ENCODE measurements at regions not wholly inside any gene's neighbourhood (a gene's known extent, or its start where the extent isn't known, plus 50 kb on each side); places are given as distances from the start of the nearest gene placed in this dataset.

DNA sequence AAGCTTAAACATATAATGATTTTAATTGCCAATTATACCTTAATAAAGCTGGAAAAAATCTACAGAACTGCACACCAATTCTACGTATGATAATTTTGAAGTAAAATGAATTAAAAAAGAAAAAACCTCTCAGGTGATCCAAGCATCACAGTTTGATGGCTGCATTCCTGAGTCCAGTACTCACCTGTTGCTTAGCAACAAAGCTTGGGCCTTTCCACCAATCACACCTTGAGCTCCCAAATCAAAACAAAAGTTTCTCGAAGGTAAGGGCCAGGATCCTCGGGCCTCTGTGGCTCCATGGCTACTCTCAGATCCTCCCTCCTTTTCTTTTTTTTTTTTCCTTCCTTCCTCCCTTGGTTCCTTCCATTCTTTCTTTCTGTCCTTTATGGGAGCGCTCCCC, 137.2 kb upstream of the PCBD1 start:
- no peak for DNase-seq

DNA sequence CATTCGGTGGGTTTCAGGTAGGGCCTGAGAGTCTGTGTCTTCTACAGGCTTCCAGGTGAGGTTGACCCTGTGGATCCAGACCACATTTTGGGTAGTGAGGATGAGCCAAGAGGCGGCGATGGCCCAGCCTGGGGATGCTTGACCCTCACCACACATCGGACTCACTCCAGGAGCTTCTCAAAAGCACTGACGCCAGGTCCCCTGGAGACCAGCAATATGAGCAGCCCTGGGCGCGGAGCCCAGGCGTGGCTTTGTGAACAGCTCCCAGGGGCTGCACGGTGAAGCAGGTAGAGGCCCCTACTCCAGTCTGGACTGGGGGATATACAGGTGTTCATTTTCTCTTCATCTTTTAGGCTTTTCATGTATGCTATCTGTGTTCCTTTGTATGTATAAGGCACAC, 139.7 kb upstream of the PCBD1 start:
- no peak for DNase-seq

GRCh38 chr10:71029411-71029892, 141.1 kb upstream of the PCBD1 start:
- no peak for DNase-seq

GRCh38 chr10:71029907-71030306, 141.5 kb upstream of the PCBD1 start:
- DNase-seq = no peak

GRCh38 chr10:71031026-71031425, 142.7 kb upstream of the PCBD1 start:
- no peak for DNase-seq

- no peak for DNase-seq
Observed at GRCh38 chr10:71031603-71032002, 143.2 kb upstream of the PCBD1 start.

DNA sequence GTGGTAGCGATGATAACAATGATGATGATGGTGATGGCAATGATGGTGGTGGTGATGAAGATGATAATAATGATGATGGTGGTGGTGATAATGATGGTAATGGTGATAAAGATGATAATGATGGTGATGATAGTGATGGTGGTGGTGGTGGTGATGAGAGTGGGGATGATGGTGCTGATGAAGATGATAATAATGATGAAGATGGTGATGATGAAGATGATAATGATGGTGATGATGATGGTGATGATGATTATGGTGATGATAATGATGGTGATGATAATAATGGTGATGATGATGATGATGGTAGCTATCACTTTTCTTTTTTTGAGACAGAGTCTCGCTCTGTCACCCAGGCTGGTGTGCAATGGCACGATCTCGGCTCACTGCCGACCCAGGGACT, 144.5 kb upstream of the PCBD1 start:
- DNase-seq = no peak

- no peak for DNase-seq
Observed at GRCh38 chr10:71033396-71033980, 145.1 kb upstream of the PCBD1 start.

DNA sequence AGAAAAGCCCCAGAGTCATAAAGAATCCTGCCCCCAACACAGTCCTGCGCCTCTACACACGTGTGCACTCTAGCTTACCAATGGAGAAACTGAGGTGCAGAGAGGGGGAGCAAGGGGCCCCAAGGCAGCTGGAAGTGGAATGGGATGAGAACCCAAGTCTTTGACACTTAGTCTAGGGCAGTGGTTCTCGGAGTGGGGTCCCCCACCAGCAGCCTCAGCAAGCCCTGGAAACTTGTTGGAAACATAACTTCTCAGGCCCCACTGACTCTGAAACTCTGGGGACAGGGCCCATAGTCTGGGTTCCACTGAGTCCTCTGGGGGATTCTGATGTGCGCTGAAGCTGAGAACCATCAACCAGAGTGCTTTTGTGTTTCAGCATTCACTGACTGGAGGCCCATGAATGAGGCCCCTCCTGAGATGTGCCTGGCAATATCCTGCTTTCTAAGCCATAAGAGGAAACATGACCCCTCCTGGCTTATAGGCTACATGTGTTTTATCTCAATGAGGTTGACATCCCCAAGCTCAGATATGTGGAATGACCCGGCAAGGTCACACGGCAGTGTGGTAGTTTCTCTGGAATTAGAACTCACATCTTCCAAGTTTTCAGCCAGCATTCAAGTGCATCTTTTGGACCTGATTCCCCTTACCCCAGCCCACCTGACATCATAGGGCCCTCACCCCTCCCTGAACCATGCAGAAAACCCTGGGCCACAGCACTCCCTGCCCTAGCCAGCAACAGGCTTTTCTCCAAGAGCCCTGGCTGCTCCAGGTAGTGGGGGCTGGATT, 147.3 kb upstream of the PCBD1 start:
- no peak for DNase-seq

- no peak for DNase-seq
Observed at GRCh38 chr10:71036297-71036966, 148.1 kb upstream of the PCBD1 start.

DNA sequence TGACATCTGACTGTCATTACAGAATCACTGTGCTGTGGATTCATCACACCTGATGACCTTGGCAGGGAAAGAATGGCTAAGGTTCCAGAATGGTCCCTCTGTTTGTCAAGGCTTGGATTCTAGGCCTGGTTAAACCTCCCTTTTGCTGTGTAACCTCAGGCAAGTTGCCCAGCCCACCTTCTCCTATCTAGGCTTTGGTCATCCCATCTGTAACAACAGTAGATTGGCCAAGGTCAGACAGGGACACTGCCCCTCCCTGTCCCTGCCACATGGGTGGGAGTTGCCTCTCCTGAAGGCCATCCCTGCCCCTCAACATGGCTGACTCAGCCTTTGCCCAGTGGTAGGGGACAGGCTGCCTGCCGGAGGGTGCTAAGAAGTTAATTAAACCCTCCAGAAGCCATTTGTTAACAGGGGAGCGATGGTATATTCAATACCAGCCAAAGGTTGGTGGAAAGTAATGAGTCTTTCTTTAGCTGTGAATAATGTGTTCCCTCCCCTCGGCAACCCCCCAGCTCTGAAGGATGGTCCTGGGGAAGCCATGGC, 149.8 kb upstream of the PCBD1 start:
- no peak for DNase-seq

- no peak for DNase-seq
Observed at GRCh38 chr10:71038921-71039320, 150.6 kb upstream of the PCBD1 start.

- no peak for DNase-seq
Observed at GRCh38 chr10:71039551-71039950, 151.2 kb upstream of the PCBD1 start.

DNA sequence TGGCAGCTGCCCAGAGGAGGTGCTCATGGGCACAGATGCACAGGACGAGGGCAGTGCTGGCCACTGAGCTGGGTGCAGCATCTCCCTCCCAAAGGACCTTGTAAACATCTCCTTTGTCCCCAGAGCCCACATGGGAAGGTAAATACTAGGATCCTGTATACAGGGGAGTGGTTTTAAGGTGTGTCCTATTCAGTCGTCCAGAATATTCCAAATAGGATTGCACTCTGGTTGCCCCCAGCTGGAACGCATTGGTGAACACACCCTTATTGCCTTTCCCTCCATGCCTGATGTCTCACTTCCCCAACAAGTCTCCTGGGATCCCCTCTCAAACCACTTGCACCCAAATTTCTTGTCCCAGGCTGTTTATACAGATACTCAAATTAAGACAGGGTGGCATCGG, 152.0 kb upstream of the PCBD1 start:
- DNase-seq = no peak

GRCh38 chr10:71040846-71041605, 152.7 kb upstream of the PCBD1 start:
- DNase-seq = no peak

DNA sequence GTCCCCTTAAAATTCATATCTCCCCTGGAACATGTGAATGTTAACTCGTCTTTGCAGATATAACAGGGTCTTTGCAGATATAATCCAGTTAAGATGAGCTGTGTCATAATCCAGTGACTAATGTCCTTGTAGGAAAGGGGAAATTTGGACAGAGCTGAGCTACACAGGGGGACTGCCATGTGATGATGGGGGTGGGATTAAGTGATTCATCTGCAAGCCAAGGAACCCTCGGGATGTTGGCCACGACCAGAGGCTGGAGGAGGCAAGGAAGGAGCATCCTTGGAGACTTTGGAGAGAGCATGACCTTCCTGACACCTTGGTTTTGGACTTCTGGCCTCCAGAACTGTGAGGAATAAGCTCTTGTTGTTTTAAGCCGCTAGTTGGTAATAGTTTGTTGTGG, 153.9 kb upstream of the PCBD1 start:
- DNase-seq = no peak

DNA sequence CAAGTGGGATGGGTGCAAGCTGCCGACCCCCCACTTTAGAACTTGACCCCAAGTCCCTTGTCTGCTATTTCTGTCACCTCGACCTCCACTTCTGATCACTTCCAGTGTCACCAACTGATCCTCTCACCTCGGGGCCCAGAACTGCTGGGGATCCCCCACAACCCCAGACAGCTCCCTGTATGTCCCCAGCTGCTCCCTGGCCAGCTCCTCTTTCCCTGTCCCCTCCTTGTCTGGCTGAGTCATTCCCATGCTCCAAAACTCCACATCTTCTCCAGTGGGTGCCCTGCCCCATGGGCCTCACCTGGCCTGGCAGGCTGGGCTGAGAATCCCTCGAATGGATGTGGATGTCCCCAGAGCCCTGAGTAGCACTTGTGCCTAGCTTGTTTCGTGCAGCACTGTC, 154.3 kb upstream of the PCBD1 start:
- no peak for DNase-seq

- DNase-seq = no peak
Observed at GRCh38 chr10:71043858-71044257, 155.5 kb upstream of the PCBD1 start.

GRCh38 chr10:71044720-71045119, 156.4 kb upstream of the PCBD1 start:
- DNase-seq = no peak

DNA sequence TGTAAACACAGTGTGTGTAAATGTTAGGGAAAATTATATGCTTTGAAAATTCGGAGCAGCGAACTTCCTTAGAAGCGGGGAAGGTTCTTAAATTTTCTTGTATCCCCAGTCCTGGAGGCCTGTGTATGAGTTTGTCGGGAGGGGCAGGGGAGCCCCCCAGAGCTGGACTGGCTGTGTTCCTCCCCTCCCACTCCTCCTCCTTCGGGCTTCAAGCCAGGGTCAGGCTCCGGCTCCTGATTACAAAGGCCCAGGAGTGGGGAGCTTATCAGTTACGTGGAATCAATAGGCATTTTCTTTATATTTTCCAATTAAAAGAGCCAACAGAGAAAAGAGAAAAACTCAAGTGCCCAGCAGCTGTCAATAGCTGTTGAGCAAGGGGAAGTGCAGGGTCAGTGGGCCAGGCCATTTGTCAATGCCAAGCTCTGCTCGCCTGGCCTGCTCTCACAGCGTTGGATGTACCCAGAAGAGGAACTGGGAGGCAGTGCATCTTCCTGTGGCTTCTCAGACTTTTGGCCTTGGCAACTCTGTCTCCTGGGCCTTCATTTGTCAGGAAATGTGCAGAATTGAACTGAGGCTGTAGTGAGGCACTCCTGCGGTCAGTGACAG, 156.9 kb upstream of the PCBD1 start:
- DNase-seq = no peak

DNA sequence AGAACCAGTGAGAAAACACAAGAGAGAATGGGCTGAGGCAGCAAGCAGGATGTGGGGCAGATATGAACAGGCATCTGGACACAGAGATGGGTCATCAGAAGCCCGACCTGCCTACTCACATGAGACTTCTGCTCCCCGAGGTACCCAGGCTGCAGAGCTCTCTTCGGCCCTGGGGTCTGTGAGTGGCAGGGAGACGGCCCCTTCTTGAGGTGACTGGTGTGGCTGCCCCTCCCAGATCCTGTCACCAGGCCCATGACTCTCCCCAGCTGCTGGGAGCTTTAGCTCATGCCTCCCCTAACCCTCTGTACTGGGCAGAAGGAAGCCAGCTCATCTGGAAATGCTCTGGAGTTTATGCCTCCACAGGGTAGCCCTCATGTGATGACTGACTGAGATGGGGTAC, 157.6 kb upstream of the PCBD1 start:
- no peak for DNase-seq

DNA sequence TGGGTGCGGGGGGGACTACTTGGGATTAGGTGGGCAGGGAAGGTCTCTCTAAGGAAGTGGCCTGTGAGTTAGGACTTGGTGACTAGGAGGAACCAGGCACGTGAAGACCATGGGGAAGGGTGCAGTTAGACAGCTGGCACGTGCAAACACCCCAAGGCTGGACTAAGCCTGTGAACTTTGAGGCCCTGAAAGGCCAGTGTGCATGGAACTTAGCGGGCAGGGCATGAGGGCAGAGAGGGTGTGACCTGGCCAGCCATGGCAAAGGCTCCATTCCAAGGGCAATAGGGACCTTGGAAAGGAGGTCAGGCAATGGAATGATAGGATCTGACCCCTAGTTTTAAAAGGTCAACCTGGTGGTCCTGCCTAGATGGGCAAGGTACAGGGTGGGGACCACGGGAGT, 158.4 kb upstream of the PCBD1 start:
- no peak for DNase-seq

All from DMS79 treated with DMSO at 0.1 percent for 48 hours (cell line).